Esophagus squamous epithelium (tissue), 5 donors: ENCODE measurements at regions not wholly inside any gene's neighbourhood (a gene's known extent, or its start where the extent isn't known, plus 50 kb on each side); places are given as distances from the start of the nearest gene placed in this dataset.

Experiments
- DNase-seq: peaks from one replicate; lab custom pipeline; 2025; lab: John Stamatoyannopoulos, UW
- H3K27ac ChIP-seq, 4 donors: fragments of 200-600 bp; sonication (generic); one replicate each; pipeline ENCODE4 v1.5.1; 2016 to 2019; ENCODE audit warnings: mild to moderate bottlenecking in 1 of 4
- H3K27me3 ChIP-seq, 4 donors: fragments of 200-600 bp; sonication (generic); 1 replicate in 3 of 4; 2 replicates in 1 of 4; pipeline versions ENCODE4 v1.5.1 to v1.6.0; 2017 to 2021; ENCODE audit warnings: antibody characterized with exemption in 1 of 4
- H3K36me3 ChIP-seq, 3 donors: fragments of 200-600 bp; sonication (generic); one replicate each; pipeline ENCODE4 v1.5.1; 2016 to 2019
- H3K4me1 ChIP-seq, 3 donors: fragments of 200-600 bp; sonication (generic); one replicate each; pipeline ENCODE4 v1.5.1; 2017 to 2019
- H3K4me3 ChIP-seq, 4 donors: fragments of 200-600 bp; sonication (generic); 1 replicate in 3 of 4; 2 replicates in 1 of 4; pipeline ENCODE4 v1.5.1; 2016 to 2019; ENCODE audit warnings: mild to moderate bottlenecking in 2 of 4, moderate library complexity in 1 of 4
- H3K9me3 ChIP-seq, 3 donors: fragments of 200-600 bp; sonication (generic); one replicate each; pipeline ENCODE4 v1.5.1; 2016 to 2019
- POLR2A ChIP-seq, 4 donors: fragments of 450-650 bp; IDR thresholded peaks; one replicate each; pipeline ENCODE4 v1.6.1; 2017; ENCODE audit warnings: antibody characterized with exemption in 4 of 4, mild to moderate bottlenecking in 4 of 4, moderate library complexity in 3 of 4
- WGBS, 2 donors: methylation state at CpG; one replicate each; pipeline ENCODE4 v1.1.5; 2018; 5-methylcytosine and 5-hydroxymethylcytosine counted together
- intact Hi-C: fragments of 100-400 bp; cut with DNase I; formaldehyde crosslinking; loops from one replicate; pipeline ENCODE4 v1.15.0; 2022
- TF ChIP-seq, protein P1 (sequence below), 6 experiments: fragments of 450-650 bp in 4 of 6; fragments of 200-600 bp in 2 of 6; sonication (generic) in 2 of 6; IDR thresholded peaks; one replicate each; pipeline ENCODE4 v1.5.1; 2016 to 2019; ENCODE audit warnings: antibody characterized with exemption in 6 of 6, mild to moderate bottlenecking in 4 of 6, moderate library complexity in 4 of 6
- donor health status: DM: yes; HTN: yes; CAD: no.

DNA sequence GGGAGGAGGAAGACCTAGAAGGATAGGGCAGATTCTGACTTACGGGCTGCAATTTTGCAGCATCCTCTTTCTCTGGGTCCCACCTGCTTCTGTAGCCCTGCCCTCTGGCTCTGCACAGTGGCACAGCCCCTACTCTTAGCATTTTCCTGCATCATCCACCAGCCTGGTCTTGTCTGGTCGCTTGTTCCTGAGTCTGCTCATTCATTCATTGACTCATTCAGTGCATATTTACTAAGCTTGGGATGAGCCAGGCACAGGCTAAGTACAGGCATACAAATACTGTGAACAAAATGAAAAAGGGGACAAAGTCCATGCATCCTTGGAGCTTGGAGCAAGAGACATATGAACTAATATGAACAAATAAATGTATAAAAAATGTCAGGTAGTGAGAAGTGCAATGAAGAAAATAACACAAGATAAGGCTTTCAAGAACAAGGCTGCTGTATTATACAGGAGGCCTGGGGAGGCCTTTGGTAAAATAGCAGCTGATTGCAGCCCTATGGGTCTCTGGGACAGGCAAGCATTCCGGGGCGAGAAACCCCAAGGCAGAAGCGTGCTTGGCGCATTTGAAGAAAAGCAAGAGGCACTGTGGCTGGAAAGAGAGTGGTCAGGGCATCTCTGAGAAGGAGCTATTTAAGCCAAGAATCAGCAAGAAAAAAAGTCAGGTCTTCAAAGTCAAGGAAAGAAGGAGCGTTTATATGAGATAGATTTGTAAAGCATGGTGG lies 108.0 kb upstream of the ALX4 start:
- intact Hi-C loops, result no loop called here
- Histone ChIP-seq H3K9me3 (no peaks in the 10 kb centered on the region), H3K27ac (no peak overlapping the region), H3K4me1 (no peaks in the 10 kb centered on the region), H3K36me3 (no peaks in the 10 kb centered on the region), H3K27me3 (peaks cover 0 to 18% (median 0%) of the 10 kb centered on the region in 4 donors), H3K4me3 (no peak overlapping the region)
- DNase-seq, result no peak
- 80 to 83% methylated on average over 7 of the region's 7 CpGs for WGBS, 2 donors
- no peak for TF ChIP-seq POLR2A (IDR thresholded peaks at IDR 0.05)
- TF ChIP-seq, protein P1, sequence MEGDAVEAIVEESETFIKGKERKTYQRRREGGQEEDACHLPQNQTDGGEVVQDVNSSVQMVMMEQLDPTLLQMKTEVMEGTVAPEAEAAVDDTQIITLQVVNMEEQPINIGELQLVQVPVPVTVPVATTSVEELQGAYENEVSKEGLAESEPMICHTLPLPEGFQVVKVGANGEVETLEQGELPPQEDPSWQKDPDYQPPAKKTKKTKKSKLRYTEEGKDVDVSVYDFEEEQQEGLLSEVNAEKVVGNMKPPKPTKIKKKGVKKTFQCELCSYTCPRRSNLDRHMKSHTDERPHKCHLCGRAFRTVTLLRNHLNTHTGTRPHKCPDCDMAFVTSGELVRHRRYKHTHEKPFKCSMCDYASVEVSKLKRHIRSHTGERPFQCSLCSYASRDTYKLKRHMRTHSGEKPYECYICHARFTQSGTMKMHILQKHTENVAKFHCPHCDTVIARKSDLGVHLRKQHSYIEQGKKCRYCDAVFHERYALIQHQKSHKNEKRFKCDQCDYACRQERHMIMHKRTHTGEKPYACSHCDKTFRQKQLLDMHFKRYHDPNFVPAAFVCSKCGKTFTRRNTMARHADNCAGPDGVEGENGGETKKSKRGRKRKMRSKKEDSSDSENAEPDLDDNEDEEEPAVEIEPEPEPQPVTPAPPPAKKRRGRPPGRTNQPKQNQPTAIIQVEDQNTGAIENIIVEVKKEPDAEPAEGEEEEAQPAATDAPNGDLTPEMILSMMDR (IDR thresholded peaks at IDR 0.05), result no peak

DNA sequence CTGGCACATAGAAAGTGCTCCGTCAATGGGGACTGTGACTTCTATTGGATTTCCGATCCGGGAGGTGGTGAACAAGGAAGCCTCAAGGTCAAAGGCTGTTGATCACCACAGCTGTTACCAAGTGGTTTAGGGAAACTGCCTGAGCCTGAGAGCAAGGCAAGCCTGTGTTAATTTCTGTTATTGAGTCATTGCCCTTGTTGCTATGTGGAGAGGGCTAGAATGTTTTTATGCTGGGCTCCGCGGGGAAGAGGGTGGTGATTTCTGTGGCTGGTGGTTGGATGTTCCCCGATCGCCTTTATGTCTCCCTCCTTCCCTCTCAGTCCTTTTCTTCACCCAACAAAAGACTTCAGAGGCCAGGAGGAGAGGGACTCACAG lies 108.5 kb upstream of the ALX4 start:
- no peaks in the 10 kb centered on the region for H3K36me3 ChIP-seq
- WGBS, 2 donors, result 79 to 81% methylated on average over 6 to 7 of the region's 7 CpGs
- intact Hi-C loops, result no loop called here
- H3K4me3 ChIP-seq, result no peak overlapping the region
- H3K27me3 ChIP-seq, result peaks cover 0 to 16% (median 0%) of the 10 kb centered on the region in 4 donors
- no peaks in the 10 kb centered on the region for H3K9me3 ChIP-seq
- H3K4me1 ChIP-seq, result no peaks in the 10 kb centered on the region
- H3K27ac ChIP-seq, result no peak overlapping the region
- no peak for DNase-seq
- no peak for TF ChIP-seq POLR2A (IDR thresholded peaks at IDR 0.05)
- TF ChIP-seq, protein P1 (IDR thresholded peaks at IDR 0.05), result no peak

DNA sequence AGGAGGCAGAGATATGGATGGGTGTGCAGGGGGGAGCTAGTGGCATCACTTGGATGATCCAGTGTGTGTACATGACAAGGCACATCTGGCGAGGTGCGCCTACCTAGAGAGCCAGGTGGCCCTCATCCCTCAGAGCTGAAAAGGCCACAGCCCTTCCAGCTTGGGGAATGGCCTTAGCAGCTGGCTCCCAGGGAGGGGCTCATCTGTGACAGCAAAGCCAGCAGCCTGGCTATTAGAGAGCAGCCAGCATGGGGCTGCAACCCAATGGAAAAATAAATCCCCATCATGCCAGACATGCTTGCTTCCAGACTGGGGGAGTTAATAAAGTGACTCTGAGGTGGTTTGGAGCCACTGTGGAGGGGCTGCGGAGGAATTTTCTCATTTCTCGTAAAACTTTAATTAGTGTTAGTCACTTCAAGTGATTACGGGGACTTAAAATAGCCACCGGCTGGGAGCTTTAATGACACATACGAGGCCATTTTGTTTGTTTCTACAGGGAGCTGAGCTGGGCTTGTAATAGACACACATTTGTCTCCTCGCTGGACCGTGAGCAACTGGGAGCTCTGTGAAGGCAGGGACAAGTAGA lies 111.2 kb upstream of the ALX4 start:
- 69 to 73% methylated on average over 8 to 9 of the region's 9 CpGs for WGBS, 2 donors
- DNase-seq, result no peak
- intact Hi-C loops, result no loop called here
- Histone ChIP-seq H3K27me3 (peaks cover 0 to 25% (median 0%) of the 10 kb centered on the region in 4 donors), H3K9me3 (no peaks in the 10 kb centered on the region), H3K36me3 (no peaks in the 10 kb centered on the region), H3K4me3 (no peak overlapping the region), H3K27ac (no peak overlapping the region), H3K4me1 (no peaks in the 10 kb centered on the region)
- TF ChIP-seq POLR2A (IDR thresholded peaks at IDR 0.05), result no peak
- TF ChIP-seq, protein P1 (IDR thresholded peaks at IDR 0.05), result no peak

DNA sequence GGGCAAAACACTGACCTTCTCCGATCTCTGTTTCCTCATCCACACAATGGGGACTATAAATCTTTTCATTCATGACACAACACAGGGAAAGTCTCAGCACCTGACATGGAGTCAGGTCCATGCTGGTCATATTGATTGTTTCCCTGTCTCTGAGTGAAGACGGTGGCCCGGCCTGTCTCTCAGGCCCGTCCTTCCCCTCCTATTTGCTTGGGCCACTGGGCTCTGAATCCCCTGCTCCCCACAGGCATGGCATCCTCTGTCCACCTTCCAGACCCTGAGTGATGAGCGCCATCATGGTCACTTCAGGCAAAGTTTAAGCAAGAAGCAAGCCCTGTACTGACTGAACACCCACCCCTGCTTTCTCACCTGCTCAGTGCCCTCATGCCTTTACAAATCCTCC lies 113.3 kb upstream of the ALX4 start:
- no peak for DNase-seq
- intact Hi-C loops, result no loop called here
- 74 to 81% methylated on average over 5 of the region's 5 CpGs for WGBS, 2 donors
- TF ChIP-seq, protein P1 (IDR thresholded peaks at IDR 0.05), result no peak
- no peak for TF ChIP-seq POLR2A (IDR thresholded peaks at IDR 0.05)
- no peaks in the 10 kb centered on the region for H3K9me3 ChIP-seq
- peaks cover 0 to 35% (median 0%) of the 10 kb centered on the region in 4 donors for H3K27me3 ChIP-seq
- H3K27ac ChIP-seq, result no peak overlapping the region
- H3K4me3 ChIP-seq, result no peak overlapping the region
- H3K4me1 ChIP-seq, result no peaks in the 10 kb centered on the region
- H3K36me3 ChIP-seq, result no peaks in the 10 kb centered on the region

DNA sequence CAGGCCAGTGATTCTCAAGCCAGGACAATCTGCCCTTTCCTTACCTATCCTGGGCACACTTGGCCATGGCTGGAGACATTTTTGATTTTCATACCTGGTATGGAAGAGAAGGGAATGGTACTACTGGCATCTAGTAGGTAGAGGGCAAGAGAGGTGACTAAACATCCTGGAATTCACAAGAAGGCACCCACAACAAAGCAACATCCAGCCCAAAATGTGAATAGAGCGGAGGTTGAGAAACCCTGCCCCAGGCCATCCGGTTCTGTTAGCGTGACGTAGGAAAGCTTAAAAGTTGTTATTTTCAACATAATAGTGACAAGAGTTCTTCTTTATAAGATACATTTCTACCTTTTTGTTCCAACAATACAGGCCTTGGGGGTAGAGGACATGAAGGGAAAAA lies 114.9 kb upstream of the ALX4 start:
- no peak for TF ChIP-seq POLR2A (IDR thresholded peaks at IDR 0.05)
- TF ChIP-seq, protein P1 (IDR thresholded peaks at IDR 0.05), result no peak
- no peaks in the 10 kb centered on the region for H3K9me3 ChIP-seq
- 56 to 68% methylated on average over 4 of the region's 4 CpGs for WGBS, 2 donors
- H3K36me3 ChIP-seq, result no peaks in the 10 kb centered on the region
- H3K4me1 ChIP-seq, result no peaks in the 10 kb centered on the region
- no peak for DNase-seq
- H3K27me3 ChIP-seq, result peaks cover 0 to 30% (median 0%) of the 10 kb centered on the region in 4 donors
- intact Hi-C loops, result no loop called here
- no peak overlapping the region for H3K27ac ChIP-seq
- H3K4me3 ChIP-seq, result no peak overlapping the region
